ENCODE measurements at regions not wholly inside any gene's neighbourhood (a gene's known extent, or its start where the extent isn't known, plus 50 kb on each side); places are given as distances from the start of the nearest gene placed in this dataset.

GRCh38 chr13:40444241-40444640, 222.2 kb downstream of the FOXO1 start:
- no peak for TF ChIP-seq CTCF (conservative IDR thresholded peaks at IDR 0.05)
- TF ChIP-seq ZFX (IDR thresholded peaks at IDR 0.05), result no peak

Measured in C4-2B (cell line).